ENCODE measurements at regions not wholly inside any gene's neighbourhood (a gene's known extent, or its start where the extent isn't known, plus 50 kb on each side); places are given as distances from the start of the nearest gene placed in this dataset.

- Histone ChIP-seq H3K9ac (no peak overlapping the region), H3K9me3 (no peaks in the 10 kb centered on the region), H3K4me1 (no peaks in the 10 kb centered on the region), H4K20me1 (no peaks in the 10 kb centered on the region), H3K4me3 (no peak overlapping the region), H3K4me2 (no peak overlapping the region), H3K27ac (no peak overlapping the region), H3K27me3 (no peaks in the 10 kb centered on the region), H3K36me3 (no peaks in the 10 kb centered on the region)
- no peak for TF ChIP-seq Cebpa-rat (IDR thresholded peaks at IDR 0.05)
Observed at GRCh38 chr11:103530257-103530656, 421.0 kb downstream of the DYNC2H1 start.

GRCh38 chr11:103532133-103532788 lies 423.0 kb downstream of the DYNC2H1 start:
- Histone ChIP-seq H3K4me3 (no peak overlapping the region), H3K27me3 (no peaks in the 10 kb centered on the region), H4K20me1 (no peaks in the 10 kb centered on the region), H3K9ac (no peak overlapping the region), H3K4me2 (no peak overlapping the region), H3K36me3 (no peaks in the 10 kb centered on the region), H3K4me1 (no peaks in the 10 kb centered on the region), H3K27ac (no peak overlapping the region), H3K9me3 (no peaks in the 10 kb centered on the region)
- TF ChIP-seq Cebpa-rat (IDR thresholded peaks at IDR 0.05) = no peak

GRCh38 chr11:103534191-103534590 lies 425.0 kb downstream of the DYNC2H1 start:
- Histone ChIP-seq H3K4me1 (no peaks in the 10 kb centered on the region), H3K4me2 (no peak overlapping the region), H3K27me3 (no peaks in the 10 kb centered on the region), H4K20me1 (no peaks in the 10 kb centered on the region), H3K27ac (no peak overlapping the region), H3K9me3 (no peaks in the 10 kb centered on the region), H3K9ac (no peak overlapping the region), H3K4me3 (no peak overlapping the region), H3K36me3 (no peaks in the 10 kb centered on the region)
- no peak for TF ChIP-seq Cebpa-rat (IDR thresholded peaks at IDR 0.05)

GRCh38 chr11:103534959-103535358 lies 425.7 kb downstream of the DYNC2H1 start:
- no peaks in the 10 kb centered on the region for H3K9me3 ChIP-seq
- no peak overlapping the region for H3K27ac ChIP-seq
- no peak overlapping the region for H3K4me3 ChIP-seq
- no peaks in the 10 kb centered on the region for H4K20me1 ChIP-seq
- no peaks in the 10 kb centered on the region for H3K4me1 ChIP-seq
- no peaks in the 10 kb centered on the region for H3K36me3 ChIP-seq
- no peak for TF ChIP-seq Cebpa-rat (IDR thresholded peaks at IDR 0.05)
- no peak overlapping the region for H3K4me2 ChIP-seq
- no peaks in the 10 kb centered on the region for H3K27me3 ChIP-seq
- no peak overlapping the region for H3K9ac ChIP-seq

GRCh38 chr11:103536335-103536722 lies 427.1 kb downstream of the DYNC2H1 start:
- Histone ChIP-seq H4K20me1 (no peaks in the 10 kb centered on the region), H3K4me3 (no peak overlapping the region), H3K9ac (no peak overlapping the region), H3K36me3 (no peaks in the 10 kb centered on the region), H3K4me1 (no peaks in the 10 kb centered on the region), H3K27me3 (no peaks in the 10 kb centered on the region), H3K4me2 (no peak overlapping the region), H3K9me3 (peaks cover 10% of the 10 kb centered on the region), H3K27ac (no peak overlapping the region)
- no peak for TF ChIP-seq Cebpa-rat (IDR thresholded peaks at IDR 0.05)

GRCh38 chr11:103537904-103538502 lies 428.8 kb downstream of the DYNC2H1 start:
- peaks cover 26% of the 10 kb centered on the region for H3K9me3 ChIP-seq
- no peak overlapping the region for H3K27ac ChIP-seq
- H3K4me1 ChIP-seq = no peaks in the 10 kb centered on the region
- H4K20me1 ChIP-seq = no peaks in the 10 kb centered on the region
- H3K4me3 ChIP-seq = no peak overlapping the region
- H3K36me3 ChIP-seq = no peaks in the 10 kb centered on the region
- no peaks in the 10 kb centered on the region for H3K27me3 ChIP-seq
- H3K9ac ChIP-seq = no peak overlapping the region
- no peak overlapping the region for H3K4me2 ChIP-seq
- no peak for TF ChIP-seq Cebpa-rat (IDR thresholded peaks at IDR 0.05)

GRCh38 chr11:103539166-103539565 lies 429.9 kb downstream of the DYNC2H1 start:
- no peaks in the 10 kb centered on the region for H4K20me1 ChIP-seq
- peaks cover 28% of the 10 kb centered on the region for H3K9me3 ChIP-seq
- H3K4me2 ChIP-seq = no peak overlapping the region
- no peak for TF ChIP-seq Cebpa-rat (IDR thresholded peaks at IDR 0.05)
- H3K27ac ChIP-seq = no peak overlapping the region
- H3K4me1 ChIP-seq = no peaks in the 10 kb centered on the region
- H3K4me3 ChIP-seq = no peak overlapping the region
- no peaks in the 10 kb centered on the region for H3K36me3 ChIP-seq
- no peak overlapping the region for H3K9ac ChIP-seq
- H3K27me3 ChIP-seq = no peaks in the 10 kb centered on the region; the same call in 1 of the 2 replicates

- no peaks in the 10 kb centered on the region for H3K4me1 ChIP-seq
- H3K4me3 ChIP-seq = no peak overlapping the region
- H3K9me3 ChIP-seq = peaks cover 28% of the 10 kb centered on the region
- no peak for TF ChIP-seq Cebpa-rat (IDR thresholded peaks at IDR 0.05)
- H3K27ac ChIP-seq = no peak overlapping the region
- no peaks in the 10 kb centered on the region for H3K36me3 ChIP-seq
- no peak overlapping the region for H3K9ac ChIP-seq
- no peaks in the 10 kb centered on the region for H4K20me1 ChIP-seq
- no peaks in the 10 kb centered on the region; the same call in 1 of the 2 replicates for H3K27me3 ChIP-seq
- no peak overlapping the region for H3K4me2 ChIP-seq
Observed at GRCh38 chr11:103541186-103541795, 432.1 kb downstream of the DYNC2H1 start.

- Histone ChIP-seq H3K9ac (no peak overlapping the region), H3K4me1 (no peaks in the 10 kb centered on the region), H3K27me3 (no peaks in the 10 kb centered on the region; the same call in 1 of the 2 replicates), H3K36me3 (no peaks in the 10 kb centered on the region), H4K20me1 (no peaks in the 10 kb centered on the region), H3K4me2 (no peak overlapping the region), H3K9me3 (peaks cover 28% of the 10 kb centered on the region), H3K4me3 (no peak overlapping the region), H3K27ac (no peak overlapping the region)
- no peak for TF ChIP-seq Cebpa-rat (IDR thresholded peaks at IDR 0.05)
Observed at GRCh38 chr11:103542851-103543250, 433.6 kb downstream of the DYNC2H1 start.

GRCh38 chr11:103543456-103543855 lies 434.2 kb downstream of the DYNC2H1 start:
- H3K4me3 ChIP-seq = no peak overlapping the region
- no peak overlapping the region for H3K27ac ChIP-seq
- H3K4me2 ChIP-seq = no peak overlapping the region
- peaks cover 28% of the 10 kb centered on the region for H3K9me3 ChIP-seq
- TF ChIP-seq Cebpa-rat (IDR thresholded peaks at IDR 0.05) = no peak
- H3K36me3 ChIP-seq = no peaks in the 10 kb centered on the region
- no peaks in the 10 kb centered on the region for H3K4me1 ChIP-seq
- no peak overlapping the region for H3K9ac ChIP-seq
- H4K20me1 ChIP-seq = no peaks in the 10 kb centered on the region
- H3K27me3 ChIP-seq = no peaks in the 10 kb centered on the region; the same call in 1 of the 2 replicates
